GM12878 (cell line): ENCODE measurements at regions not wholly inside any gene's neighbourhood (a gene's known extent, or its start where the extent isn't known, plus 50 kb on each side); places are given as distances from the start of the nearest gene placed in this dataset.

ENCODE experiments used
- CHD2 ChIP-seq: IDR thresholded peaks from 2 replicates; pipeline ENCODE4 v1.6.1; 2011; ENCODE audit warnings: low read depth, low read length, improper control_type of control experiment, borderline replicate concordance
- CTCF ChIP-seq, 3 experiments: IDR thresholded peaks in 2 of 3; conservative IDR thresholded peaks in 1 of 3; 2 replicates each; pipeline ENCODE4 v1.5.1; 2011; ENCODE audit warnings: low read depth in 3 of 3, low read length in 3 of 3, mild to moderate bottlenecking in 3 of 3, control low read depth in 2 of 3, moderate library complexity in 2 of 3, inconsistent platforms in 1 of 3, mixed read lengths in 1 of 3; ENCODE audit not compliant: control insufficient read depth in 2 of 3, insufficient read depth in 1 of 3; ENCODE audit errors: extremely low read depth in 1 of 3
- ETV6 ChIP-seq, 2 experiments: fragments of 450-650 bp in 1 of 2; IDR thresholded peaks in 1 of 2; conservative IDR thresholded peaks in 1 of 2; 2 replicates each; pipeline ENCODE4 v1.6.1; 2014; ENCODE audit warnings: antibody characterized with exemption in 1 of 2, borderline replicate concordance in 1 of 2, low read depth in 1 of 2, mild to moderate bottlenecking in 1 of 2, moderate library complexity in 1 of 2
- JUNB ChIP-seq: IDR thresholded peaks from 2 replicates; pipeline ENCODE4 v1.6.1; 2016; ENCODE audit warnings: antibody characterized with exemption, mild to moderate bottlenecking
- JUND ChIP-seq: IDR thresholded peaks from 2 replicates; pipeline ENCODE4 v1.6.1; 2012; ENCODE audit warnings: low read depth, mild to moderate bottlenecking, low read length, improper control_type of control experiment, moderate library complexity
- POLR2AphosphoS5 ChIP-seq: IDR thresholded peaks from 2 replicates; pipeline ENCODE4 v1.6.1; 2011; ENCODE audit warnings: mild to moderate bottlenecking, low read length, inconsistent platforms
- RCOR1 ChIP-seq: conservative IDR thresholded peaks from 2 replicates; pipeline ENCODE4 v1.6.1; 2012; ENCODE audit warnings: low read depth, low read length, improper control_type of control experiment
- REST ChIP-seq: IDR thresholded peaks from 2 replicates; pipeline ENCODE4 v1.6.1; 2012; ENCODE audit warnings: mild to moderate bottlenecking, low read depth, low read length
- RFX5 ChIP-seq: IDR thresholded peaks from 2 replicates; pipeline ENCODE4 v1.6.1; 2011; ENCODE audit warnings: low read depth, low read length, improper control_type of control experiment
- WRNIP1 ChIP-seq: IDR thresholded peaks from 2 replicates; pipeline ENCODE4 v1.6.1; 2011; ENCODE audit warnings: low read depth, low read length, improper control_type of control experiment, borderline replicate concordance
- ZSCAN29 ChIP-seq: fragments of 450-650 bp; IDR thresholded peaks from 2 replicates; pipeline ENCODE4 v1.6.1; 2017; ENCODE audit warnings: mild to moderate bottlenecking, moderate library complexity
- ZZZ3 ChIP-seq: IDR thresholded peaks from 2 replicates; pipeline ENCODE4 v1.6.1; 2011; ENCODE audit warnings: low read depth; ENCODE audit not compliant: control insufficient read depth, insufficient read length

- TF ChIP-seq ZSCAN29 (no peak), REST (no peak), WRNIP1 (no peak), CTCF (IDR thresholded peaks at IDR 0.05 in 2 of 3, conservative IDR thresholded peaks at IDR 0.05 in 1 of 3; ENCODE audit: control insufficient read depth in 2 of 3, extremely low read depth in 1 of 3, insufficient read depth in 1 of 3, low read depth in 3 of 3, low read length in 3 of 3) (no peak), POLR2AphosphoS5 (no peak), ZZZ3 (no peak), JUNB (no peak), RCOR1 (no peak), JUND (no peak), ETV6 (conservative IDR thresholded peaks at IDR 0.05 in 1 of 2, IDR thresholded peaks at IDR 0.05 in 1 of 2; ENCODE audit: borderline replicate concordance in 1 of 2, low read depth in 1 of 2) (no peak), RFX5 (no peak), CHD2 (no peak)
Measured at GRCh38 chr2:176744146-176744545, 468.4 kb upstream of the HNRNPA3 start.
